OCI-LY3 (cell line): ENCODE measurements at regions not wholly inside any gene's neighbourhood (a gene's known extent, or its start where the extent isn't known, plus 50 kb on each side); places are given as distances from the start of the nearest gene placed in this dataset.

Experiments
- EZH2phosphoT487 ChIP-seq: fragments of 200-600 bp; shearing (Covaris generic); IDR thresholded peaks from 2 replicates; pipeline ENCODE4 v1.6.1; 2018; ENCODE audit warnings: antibody characterized with exemption, mixed run types, low read depth
- TF ChIP-seq, protein P1 (sequence below): fragments of 200-600, 300-600 bp; sonication (generic); IDR thresholded peaks from 2 replicates; pipeline ENCODE4 v1.5.1; 2014; ENCODE audit warnings: antibody characterized with exemption, low read length, low read depth

DNA sequence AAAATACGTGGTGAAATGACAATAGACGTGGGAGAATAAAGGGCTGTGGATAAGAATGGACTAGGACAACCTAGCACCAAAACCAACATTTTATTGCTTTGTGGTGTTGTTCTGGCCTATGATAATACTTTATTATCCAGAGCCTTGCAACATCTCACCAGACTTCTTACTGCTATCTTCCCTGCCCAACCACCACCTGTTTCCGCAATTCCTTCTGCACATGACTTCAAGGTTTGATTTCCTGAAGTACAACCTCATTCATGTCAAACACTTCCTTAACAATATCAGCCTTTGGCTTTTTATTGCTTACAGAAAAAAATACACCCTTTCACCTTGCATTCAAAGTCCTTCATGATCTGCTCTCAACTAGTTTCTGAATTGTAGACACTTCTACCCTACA, 84.8 kb downstream of the RTL3 start:
- TF ChIP-seq, protein P1, sequence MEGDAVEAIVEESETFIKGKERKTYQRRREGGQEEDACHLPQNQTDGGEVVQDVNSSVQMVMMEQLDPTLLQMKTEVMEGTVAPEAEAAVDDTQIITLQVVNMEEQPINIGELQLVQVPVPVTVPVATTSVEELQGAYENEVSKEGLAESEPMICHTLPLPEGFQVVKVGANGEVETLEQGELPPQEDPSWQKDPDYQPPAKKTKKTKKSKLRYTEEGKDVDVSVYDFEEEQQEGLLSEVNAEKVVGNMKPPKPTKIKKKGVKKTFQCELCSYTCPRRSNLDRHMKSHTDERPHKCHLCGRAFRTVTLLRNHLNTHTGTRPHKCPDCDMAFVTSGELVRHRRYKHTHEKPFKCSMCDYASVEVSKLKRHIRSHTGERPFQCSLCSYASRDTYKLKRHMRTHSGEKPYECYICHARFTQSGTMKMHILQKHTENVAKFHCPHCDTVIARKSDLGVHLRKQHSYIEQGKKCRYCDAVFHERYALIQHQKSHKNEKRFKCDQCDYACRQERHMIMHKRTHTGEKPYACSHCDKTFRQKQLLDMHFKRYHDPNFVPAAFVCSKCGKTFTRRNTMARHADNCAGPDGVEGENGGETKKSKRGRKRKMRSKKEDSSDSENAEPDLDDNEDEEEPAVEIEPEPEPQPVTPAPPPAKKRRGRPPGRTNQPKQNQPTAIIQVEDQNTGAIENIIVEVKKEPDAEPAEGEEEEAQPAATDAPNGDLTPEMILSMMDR, result no peak
- TF ChIP-seq EZH2phosphoT487, result no peak
